ENCODE measurements at regions not wholly inside any gene's neighbourhood (a gene's known extent, or its start where the extent isn't known, plus 50 kb on each side); places are given as distances from the start of the nearest gene placed in this dataset.
A peak's percentile ranks its signal among the peaks of the same experiment; 100 is the strongest.

DNA sequence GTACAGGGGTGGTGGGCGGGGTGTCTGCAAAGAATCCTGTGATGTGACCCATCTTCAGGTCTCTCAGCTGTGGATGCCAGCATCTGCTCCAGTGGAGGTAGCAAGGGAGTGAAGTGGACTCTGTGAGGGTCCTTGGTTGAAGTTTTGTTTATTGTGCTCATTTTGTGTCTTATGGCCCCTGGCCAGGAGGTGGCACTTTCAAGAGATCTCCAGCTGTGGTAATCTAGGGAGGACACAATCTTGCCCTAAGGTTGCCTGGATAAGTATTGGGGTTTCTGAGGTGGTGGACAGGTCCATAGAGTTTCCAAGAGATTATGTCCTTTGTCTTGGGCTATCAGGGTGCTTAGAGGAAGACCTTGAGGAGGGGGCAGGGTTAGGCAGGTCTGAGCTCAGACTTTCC lies 260.7 kb downstream of the CCDC59 start:
- Histone ChIP-seq H3K36me3 (ENCODE audit: control insufficient read depth in 2 of 3, insufficient read depth in 3 of 3, low read length in 3 of 3) (no peaks in the 10 kb centered on the region), H3K9ac (ENCODE audit: low read length in 3 of 3) (no peak overlapping the region), H3K4me3 (ENCODE audit: low read length in 3 of 3) (no peak overlapping the region), H3K27ac (ENCODE audit: low read depth in 2 of 2, low read length in 2 of 2) (no peak overlapping the region), H3K27me3 (ENCODE audit: control insufficient read depth, insufficient read depth, low read length) (no peaks in the 10 kb centered on the region), H3K9me3 (ENCODE audit: control insufficient read depth in 2 of 3, insufficient read depth in 1 of 3, low read length in 3 of 3) (peaks cover 0 to 3% (median 0%) of the 10 kb centered on the region in 3 donors), H3K4me1 (ENCODE audit: control insufficient read depth in 2 of 3, insufficient read depth in 2 of 3, low read depth in 1 of 3, low read length in 3 of 3) (no peaks in the 10 kb centered on the region)
- TF ChIP-seq, protein P1, sequence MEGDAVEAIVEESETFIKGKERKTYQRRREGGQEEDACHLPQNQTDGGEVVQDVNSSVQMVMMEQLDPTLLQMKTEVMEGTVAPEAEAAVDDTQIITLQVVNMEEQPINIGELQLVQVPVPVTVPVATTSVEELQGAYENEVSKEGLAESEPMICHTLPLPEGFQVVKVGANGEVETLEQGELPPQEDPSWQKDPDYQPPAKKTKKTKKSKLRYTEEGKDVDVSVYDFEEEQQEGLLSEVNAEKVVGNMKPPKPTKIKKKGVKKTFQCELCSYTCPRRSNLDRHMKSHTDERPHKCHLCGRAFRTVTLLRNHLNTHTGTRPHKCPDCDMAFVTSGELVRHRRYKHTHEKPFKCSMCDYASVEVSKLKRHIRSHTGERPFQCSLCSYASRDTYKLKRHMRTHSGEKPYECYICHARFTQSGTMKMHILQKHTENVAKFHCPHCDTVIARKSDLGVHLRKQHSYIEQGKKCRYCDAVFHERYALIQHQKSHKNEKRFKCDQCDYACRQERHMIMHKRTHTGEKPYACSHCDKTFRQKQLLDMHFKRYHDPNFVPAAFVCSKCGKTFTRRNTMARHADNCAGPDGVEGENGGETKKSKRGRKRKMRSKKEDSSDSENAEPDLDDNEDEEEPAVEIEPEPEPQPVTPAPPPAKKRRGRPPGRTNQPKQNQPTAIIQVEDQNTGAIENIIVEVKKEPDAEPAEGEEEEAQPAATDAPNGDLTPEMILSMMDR (IDR thresholded peaks at IDR 0.05; ENCODE audit: borderline replicate concordance, extremely low read depth, insufficient read depth) = no peak
- DNase-seq (peak in 1 of 5 donors; percentile 22), FAIRE-seq (no peak)
- intact Hi-C loops (cut with DNase I) = no loop called here

DNA sequence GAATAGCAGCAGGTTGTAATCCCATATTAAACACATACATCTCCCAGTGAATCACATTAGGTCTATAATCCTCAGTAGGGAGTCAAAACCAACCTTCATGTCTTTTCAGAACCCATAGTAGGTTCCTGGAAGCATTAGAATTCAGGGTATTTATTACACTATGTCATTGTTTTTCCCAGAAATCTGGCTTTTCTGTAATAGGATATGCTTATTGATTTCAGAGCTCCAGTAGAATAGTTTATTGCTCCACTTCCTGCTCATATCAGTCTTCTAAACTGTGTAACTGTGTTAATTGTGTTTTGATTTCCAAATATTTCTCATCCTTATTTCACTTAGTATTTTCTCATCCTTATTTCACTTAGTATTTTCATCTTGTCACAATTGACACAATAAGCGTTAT lies 268.0 kb downstream of the CCDC59 start:
- intact Hi-C loops (cut with DNase I) = no loop called here
- Histone ChIP-seq H3K27ac (ENCODE audit: low read depth in 2 of 2, low read length in 2 of 2) (no peak overlapping the region), H3K9me3 (ENCODE audit: control insufficient read depth in 2 of 3, insufficient read depth in 1 of 3, low read length in 3 of 3) (peaks cover 0 to 3% (median 0%) of the 10 kb centered on the region in 3 donors), H3K4me3 (ENCODE audit: low read length in 3 of 3) (no peak overlapping the region), H3K9ac (ENCODE audit: low read length in 3 of 3) (no peak overlapping the region), H3K27me3 (ENCODE audit: control insufficient read depth, insufficient read depth, low read length) (no peaks in the 10 kb centered on the region), H3K36me3 (ENCODE audit: control insufficient read depth in 2 of 3, insufficient read depth in 3 of 3, low read length in 3 of 3) (no peaks in the 10 kb centered on the region), H3K4me1 (ENCODE audit: control insufficient read depth in 2 of 3, insufficient read depth in 2 of 3, low read depth in 1 of 3, low read length in 3 of 3) (no peaks in the 10 kb centered on the region)
- FAIRE-seq = no peak
- TF ChIP-seq, protein P1 (IDR thresholded peaks at IDR 0.05; ENCODE audit: borderline replicate concordance, extremely low read depth, insufficient read depth) = no peak
- DNase-seq = no peak

DNA sequence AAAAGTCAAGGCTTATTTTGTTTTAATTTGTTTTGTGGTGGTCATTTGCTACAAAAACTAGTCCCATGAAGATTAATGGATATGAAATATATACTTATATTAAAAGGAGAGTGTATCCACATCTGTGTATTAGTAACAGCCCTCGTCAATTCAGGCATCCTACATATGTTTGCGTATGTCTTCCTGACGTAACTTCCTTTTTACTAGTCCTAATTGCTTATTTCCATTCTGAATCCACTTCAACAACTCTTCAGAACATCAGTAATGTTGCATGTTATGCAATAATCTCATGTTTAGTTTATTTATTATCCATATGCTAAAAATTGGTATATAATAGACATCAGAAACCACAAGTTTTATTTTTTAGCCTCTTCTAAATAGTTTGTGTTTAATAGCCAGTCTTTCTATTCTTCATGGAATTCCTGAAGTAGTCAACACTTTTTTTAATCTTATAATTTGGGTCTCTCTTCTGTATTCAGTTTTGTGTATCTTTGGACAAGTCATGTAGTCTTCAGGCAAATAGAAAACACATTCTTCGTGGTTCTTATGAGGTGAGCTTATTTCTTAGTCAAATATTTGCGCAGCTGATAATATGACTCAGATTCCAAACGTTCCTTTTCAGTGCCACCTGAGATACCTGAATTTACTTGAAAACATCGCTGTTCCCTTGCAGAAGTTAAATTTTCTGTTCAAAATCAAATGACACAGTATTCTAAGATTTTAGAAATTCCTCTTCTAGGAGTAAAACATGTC lies 268.6 kb downstream of the CCDC59 start:
- FAIRE-seq (no peak), DNase-seq (no peak)
- Histone ChIP-seq H3K9me3 (ENCODE audit: control insufficient read depth in 2 of 3, insufficient read depth in 1 of 3, low read length in 3 of 3) (peaks cover 0 to 3% (median 0%) of the 10 kb centered on the region in 3 donors), H3K27me3 (ENCODE audit: control insufficient read depth, insufficient read depth, low read length) (no peaks in the 10 kb centered on the region), H3K9ac (ENCODE audit: low read length in 3 of 3) (no peak overlapping the region), H3K36me3 (ENCODE audit: control insufficient read depth in 2 of 3, insufficient read depth in 3 of 3, low read length in 3 of 3) (no peaks in the 10 kb centered on the region), H3K4me1 (ENCODE audit: control insufficient read depth in 2 of 3, insufficient read depth in 2 of 3, low read depth in 1 of 3, low read length in 3 of 3) (no peaks in the 10 kb centered on the region), H3K27ac (ENCODE audit: low read depth in 2 of 2, low read length in 2 of 2) (no peak overlapping the region), H3K4me3 (ENCODE audit: low read length in 3 of 3) (no peak overlapping the region)
- intact Hi-C loops (cut with DNase I) = no loop called here
- TF ChIP-seq, protein P1 (IDR thresholded peaks at IDR 0.05; ENCODE audit: borderline replicate concordance, extremely low read depth, insufficient read depth) = no peak
